ENCODE measurements at regions not wholly inside any gene's neighbourhood (a gene's known extent, or its start where the extent isn't known, plus 50 kb on each side); places are given as distances from the start of the nearest gene placed in this dataset.

DNA sequence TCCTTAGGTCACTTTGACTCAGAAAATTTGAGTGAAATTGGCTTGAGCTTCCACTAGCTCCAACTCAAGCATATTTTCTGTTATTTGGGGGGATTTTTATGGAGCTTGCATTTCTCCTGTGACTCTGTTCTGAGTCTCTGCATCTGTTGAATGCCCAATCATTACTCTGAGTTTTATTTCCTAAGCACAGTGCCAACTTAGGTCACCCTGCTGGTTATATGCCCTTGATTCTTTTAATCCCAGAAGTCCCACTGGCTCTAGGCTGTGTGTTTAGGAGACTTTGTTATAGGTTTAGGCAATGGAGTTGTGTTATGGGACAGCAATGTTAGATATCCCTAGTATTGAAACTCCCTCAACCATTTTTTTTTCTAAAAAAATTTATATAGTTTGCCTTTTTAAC lies 198.2 kb upstream of the DTNA start:
- H4K91ac ChIP-seq (replicated peaks; ENCODE audit: insufficient read length, low read length): no peak overlapping the region
- no peak overlapping the region for H2BK5ac ChIP-seq (ENCODE audit: low read depth, low read length)
- H2AFZ ChIP-seq (ENCODE audit: low read length): no peak overlapping the region
- peaks cover 0 to 7% (median 0%) of the 10 kb centered on the region in 4 experiments; a peak in 1 of 8 replicates for H3K36me3 ChIP-seq (ENCODE audit: control insufficient read depth in 2 of 4, insufficient read depth in 4 of 4, low read length in 3 of 4)
- no peak for FAIRE-seq
- H3K9ac ChIP-seq (replicated peaks in 1 of 4; ENCODE audit: extremely low read depth in 1 of 4, low read depth in 3 of 4, low read length in 3 of 4): no peak overlapping the region
- H4K20me1 ChIP-seq (replicated peaks in 1 of 2; ENCODE audit: control insufficient read depth in 1 of 2, insufficient read depth in 2 of 2, low read length in 2 of 2): no peaks in the 10 kb centered on the region
- no peak overlapping the region for H4K5ac ChIP-seq (ENCODE audit: insufficient read length, low read depth, low read length)
- H2BK20ac ChIP-seq (ENCODE audit: low read length): no peak overlapping the region
- peaks cover 0 to 7% of the 10 kb centered on the region in 2 experiments; a peak in 1 of 4 replicates for H3K79me2 ChIP-seq (ENCODE audit: control insufficient read depth in 1 of 2, insufficient read depth in 2 of 2, low read length in 2 of 2)
- no peak overlapping the region for H3K18ac ChIP-seq (ENCODE audit: extremely low read depth, low read length)
- no peak overlapping the region for H3K56ac ChIP-seq (replicated peaks; ENCODE audit: insufficient read length, low read depth, low read length)
- ChIA-PET POLR2A (ENCODE audit: partially characterized antibody) (interaction anchor here (1.3 kb wide), 1 partner anchor 11 kb away, joined by 3 read pairs; no protein-coding TSS in a partner anchor), CTCF (ENCODE audit: partially characterized antibody) (interaction anchor here (1.0 to 1.9 kb wide), 6 partner anchors 9 to 159 kb away, joined by 3 to 9 read pairs (median 5); no protein-coding TSS in a partner anchor)
- H3K4me1 ChIP-seq (replicated peaks in 1 of 4; ENCODE audit: control insufficient read depth in 3 of 4, insufficient read depth in 4 of 4, low read length in 3 of 4): peaks cover 0 to 10% (median 5%) of the 10 kb centered on the region in 4 experiments; a peak in 3 of 7 replicates
- H3K23ac ChIP-seq (ENCODE audit: insufficient read length): no peak overlapping the region
- H3K4ac ChIP-seq (replicated peaks; ENCODE audit: insufficient read length, low read depth, low read length): no peak overlapping the region
- no peak overlapping the region for H3K14ac ChIP-seq (ENCODE audit: insufficient read length)
- no peak overlapping the region for H4K8ac ChIP-seq (ENCODE audit: extremely low read depth, insufficient read depth, low read length)
- no peaks in the 10 kb centered on the region for H3K23me2 ChIP-seq (ENCODE audit: low read depth, low read length)
- H3K27me3 ChIP-seq (replicated peaks in 1 of 4; ENCODE audit: control insufficient read depth in 3 of 4, extremely low read depth in 1 of 4, insufficient read depth in 3 of 4, low read length in 3 of 4): no peaks in the 10 kb centered on the region
- H2BK120ac ChIP-seq (replicated peaks; ENCODE audit: low read depth, low read length): no peak overlapping the region
- no peak overlapping the region for H2BK12ac ChIP-seq (ENCODE audit: low read depth, low read length)
- no peak overlapping the region for H2BK15ac ChIP-seq (ENCODE audit: low read length)
- peaks cover 5 to 9% of the 10 kb centered on the region in 2 experiments; a peak in 1 of 4 replicates for H3K9me3 ChIP-seq (ENCODE audit: insufficient read depth in 2 of 2, low read depth in 1 of 2, low read length in 1 of 2)
- no peak overlapping the region for H2AK5ac ChIP-seq (ENCODE audit: low read depth, low read length)
- H3K79me1 ChIP-seq (ENCODE audit: low read depth, low read length): no peaks in the 10 kb centered on the region
- H3K4me3 ChIP-seq (ENCODE audit: extremely low read depth in 1 of 4, insufficient read depth in 2 of 4, low read depth in 3 of 4, low read length in 4 of 4): no peak overlapping the region
- DNase-seq (ENCODE audit: low read depth in 1 of 2, low spot score in 2 of 2): no peak
- no peak overlapping the region for H3K4me2 ChIP-seq (ENCODE audit: insufficient read depth in 1 of 2, low read depth in 2 of 2, low read length in 2 of 2)
- no peak overlapping the region for H3K27ac ChIP-seq (ENCODE audit: low read depth, low read length)
- TF ChIP-seq SRF (IDR thresholded peaks at IDR 0.05; ENCODE audit: low read depth, low read length) (no peak), GTF2F1 (IDR thresholded peaks at IDR 0.05; ENCODE audit: borderline replicate concordance, low read depth, low read length) (no peak), NRF1 (IDR thresholded peaks at IDR 0.05; ENCODE audit: low read depth, low read length) (no peak), CHD1 (IDR thresholded peaks at IDR 0.05; ENCODE audit: low read depth, low read length) (no peak), CBX5 (IDR thresholded peaks at IDR 0.05; ENCODE audit: low read depth, low read length) (no peak)
- TF ChIP-seq, protein P1, sequence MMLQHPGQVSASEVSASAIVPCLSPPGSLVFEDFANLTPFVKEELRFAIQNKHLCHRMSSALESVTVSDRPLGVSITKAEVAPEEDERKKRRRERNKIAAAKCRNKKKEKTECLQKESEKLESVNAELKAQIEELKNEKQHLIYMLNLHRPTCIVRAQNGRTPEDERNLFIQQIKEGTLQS (IDR thresholded peaks at IDR 0.05; ENCODE audit: insufficient read depth, low read depth, low read length): no peak
